ENCODE measurements at regions not wholly inside any gene's neighbourhood (a gene's known extent, or its start where the extent isn't known, plus 50 kb on each side); places are given as distances from the start of the nearest gene placed in this dataset.

- TF ChIP-seq RAD21 (conservative IDR thresholded peaks at IDR 0.05) (no peak), EP300 (conservative IDR thresholded peaks at IDR 0.05; ENCODE audit: poor library complexity, severe bottlenecking) (no peak), EZH2 (IDR thresholded peaks at IDR 0.05; ENCODE audit: borderline replicate concordance, insufficient read depth, low read length, poor library complexity, severe bottlenecking) (no peak), POLR2AphosphoS5 (IDR thresholded peaks at IDR 0.05) (no peak), SMC3 (conservative IDR thresholded peaks at IDR 0.05; ENCODE audit: poor library complexity) (no peak)
- TF ChIP-seq, protein P1, sequence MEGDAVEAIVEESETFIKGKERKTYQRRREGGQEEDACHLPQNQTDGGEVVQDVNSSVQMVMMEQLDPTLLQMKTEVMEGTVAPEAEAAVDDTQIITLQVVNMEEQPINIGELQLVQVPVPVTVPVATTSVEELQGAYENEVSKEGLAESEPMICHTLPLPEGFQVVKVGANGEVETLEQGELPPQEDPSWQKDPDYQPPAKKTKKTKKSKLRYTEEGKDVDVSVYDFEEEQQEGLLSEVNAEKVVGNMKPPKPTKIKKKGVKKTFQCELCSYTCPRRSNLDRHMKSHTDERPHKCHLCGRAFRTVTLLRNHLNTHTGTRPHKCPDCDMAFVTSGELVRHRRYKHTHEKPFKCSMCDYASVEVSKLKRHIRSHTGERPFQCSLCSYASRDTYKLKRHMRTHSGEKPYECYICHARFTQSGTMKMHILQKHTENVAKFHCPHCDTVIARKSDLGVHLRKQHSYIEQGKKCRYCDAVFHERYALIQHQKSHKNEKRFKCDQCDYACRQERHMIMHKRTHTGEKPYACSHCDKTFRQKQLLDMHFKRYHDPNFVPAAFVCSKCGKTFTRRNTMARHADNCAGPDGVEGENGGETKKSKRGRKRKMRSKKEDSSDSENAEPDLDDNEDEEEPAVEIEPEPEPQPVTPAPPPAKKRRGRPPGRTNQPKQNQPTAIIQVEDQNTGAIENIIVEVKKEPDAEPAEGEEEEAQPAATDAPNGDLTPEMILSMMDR (IDR thresholded peaks at IDR 0.05; ENCODE audit: poor library complexity, severe bottlenecking): no peak
Measured at GRCh38 chr21:41011098-41011731, 156.7 kb upstream of the BACE2 start.
